Fibroblast of mammary gland (primary cell): ENCODE measurements at regions not wholly inside any gene's neighbourhood (a gene's known extent, or its start where the extent isn't known, plus 50 kb on each side); places are given as distances from the start of the nearest gene placed in this dataset.

ENCODE experiments used
- DNase-seq: peaks from one replicate; pipeline ENCODE4 v3.0.0-alpha.2; 2010; ENCODE audit warnings: low read depth
- H3K4me3 ChIP-seq: 2 replicates; pipeline ENCODE4 v1.5.1; 2011; ENCODE audit warnings: low read depth, mild to moderate bottlenecking, low read length, moderate library complexity; ENCODE audit not compliant: control insufficient read depth
- TF ChIP-seq, protein P1 (sequence below): conservative IDR thresholded peaks from 2 replicates; pipeline ENCODE4 v1.5.1; 2011; ENCODE audit warnings: low read depth, low read length, inconsistent platforms; ENCODE audit not compliant: control insufficient read depth, insufficient read depth

DNA sequence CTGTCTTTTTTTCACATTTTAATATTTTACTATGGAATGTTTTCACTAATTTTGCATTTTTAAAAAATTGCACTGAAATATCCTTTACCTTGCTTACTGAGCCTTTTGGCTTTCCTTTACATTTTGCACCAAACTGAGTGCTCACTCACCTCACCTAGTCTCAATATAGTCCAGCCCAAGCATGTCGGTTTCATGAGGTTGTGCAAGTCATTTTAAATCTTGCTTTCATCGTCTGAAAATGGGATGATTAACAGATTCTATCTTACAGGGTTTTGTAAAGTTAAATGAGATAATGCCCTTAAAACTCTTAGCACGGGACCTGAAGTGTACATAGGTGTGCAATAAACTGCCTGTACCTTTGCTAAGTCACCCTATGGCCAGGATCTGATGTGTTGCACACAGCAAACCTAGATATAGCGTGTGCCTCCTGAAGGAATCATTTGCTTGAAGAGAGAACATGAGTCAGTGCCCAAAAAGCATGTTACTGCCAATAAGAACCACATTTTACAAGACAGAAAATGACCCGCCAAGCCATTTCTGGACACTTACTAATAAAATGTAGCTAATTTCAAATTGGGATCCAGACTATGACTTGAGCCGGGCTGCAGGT lies 199.8 kb downstream of the JCAD start:
- TF ChIP-seq, protein P1, sequence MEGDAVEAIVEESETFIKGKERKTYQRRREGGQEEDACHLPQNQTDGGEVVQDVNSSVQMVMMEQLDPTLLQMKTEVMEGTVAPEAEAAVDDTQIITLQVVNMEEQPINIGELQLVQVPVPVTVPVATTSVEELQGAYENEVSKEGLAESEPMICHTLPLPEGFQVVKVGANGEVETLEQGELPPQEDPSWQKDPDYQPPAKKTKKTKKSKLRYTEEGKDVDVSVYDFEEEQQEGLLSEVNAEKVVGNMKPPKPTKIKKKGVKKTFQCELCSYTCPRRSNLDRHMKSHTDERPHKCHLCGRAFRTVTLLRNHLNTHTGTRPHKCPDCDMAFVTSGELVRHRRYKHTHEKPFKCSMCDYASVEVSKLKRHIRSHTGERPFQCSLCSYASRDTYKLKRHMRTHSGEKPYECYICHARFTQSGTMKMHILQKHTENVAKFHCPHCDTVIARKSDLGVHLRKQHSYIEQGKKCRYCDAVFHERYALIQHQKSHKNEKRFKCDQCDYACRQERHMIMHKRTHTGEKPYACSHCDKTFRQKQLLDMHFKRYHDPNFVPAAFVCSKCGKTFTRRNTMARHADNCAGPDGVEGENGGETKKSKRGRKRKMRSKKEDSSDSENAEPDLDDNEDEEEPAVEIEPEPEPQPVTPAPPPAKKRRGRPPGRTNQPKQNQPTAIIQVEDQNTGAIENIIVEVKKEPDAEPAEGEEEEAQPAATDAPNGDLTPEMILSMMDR, result no peak
- no peak overlapping the region for H3K4me3 ChIP-seq
- DNase-seq, result peak; percentile 72

DNA sequence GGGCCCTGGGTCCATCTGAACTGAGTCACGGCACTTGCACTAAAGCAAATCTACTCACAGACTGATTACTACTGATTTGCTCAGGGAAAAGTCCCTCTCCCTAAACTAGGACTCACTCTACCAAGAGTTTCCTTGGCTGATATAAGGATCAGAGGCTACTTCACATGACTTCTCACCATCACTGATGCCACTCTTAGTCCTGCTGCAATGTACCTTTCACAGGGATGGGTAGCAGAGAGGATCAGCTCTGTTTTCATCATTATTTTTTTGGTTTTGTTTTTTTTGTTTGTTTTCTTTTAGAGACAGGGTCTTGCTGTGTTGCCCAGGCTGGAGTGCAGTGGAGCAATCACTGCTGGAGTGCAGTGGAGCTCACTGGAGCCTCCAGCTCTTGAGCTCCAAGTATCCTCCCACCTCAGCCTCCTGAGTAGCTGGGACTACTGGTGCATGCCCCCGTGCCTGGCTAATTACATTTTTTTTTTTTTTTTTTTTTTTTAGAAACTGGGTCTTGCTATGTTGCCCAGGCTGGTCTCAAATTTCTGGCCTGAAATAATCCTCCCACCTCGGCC lies 200.6 kb downstream of the JCAD start:
- H3K4me3 ChIP-seq, result no peak overlapping the region
- TF ChIP-seq, protein P1, result no peak

DNA sequence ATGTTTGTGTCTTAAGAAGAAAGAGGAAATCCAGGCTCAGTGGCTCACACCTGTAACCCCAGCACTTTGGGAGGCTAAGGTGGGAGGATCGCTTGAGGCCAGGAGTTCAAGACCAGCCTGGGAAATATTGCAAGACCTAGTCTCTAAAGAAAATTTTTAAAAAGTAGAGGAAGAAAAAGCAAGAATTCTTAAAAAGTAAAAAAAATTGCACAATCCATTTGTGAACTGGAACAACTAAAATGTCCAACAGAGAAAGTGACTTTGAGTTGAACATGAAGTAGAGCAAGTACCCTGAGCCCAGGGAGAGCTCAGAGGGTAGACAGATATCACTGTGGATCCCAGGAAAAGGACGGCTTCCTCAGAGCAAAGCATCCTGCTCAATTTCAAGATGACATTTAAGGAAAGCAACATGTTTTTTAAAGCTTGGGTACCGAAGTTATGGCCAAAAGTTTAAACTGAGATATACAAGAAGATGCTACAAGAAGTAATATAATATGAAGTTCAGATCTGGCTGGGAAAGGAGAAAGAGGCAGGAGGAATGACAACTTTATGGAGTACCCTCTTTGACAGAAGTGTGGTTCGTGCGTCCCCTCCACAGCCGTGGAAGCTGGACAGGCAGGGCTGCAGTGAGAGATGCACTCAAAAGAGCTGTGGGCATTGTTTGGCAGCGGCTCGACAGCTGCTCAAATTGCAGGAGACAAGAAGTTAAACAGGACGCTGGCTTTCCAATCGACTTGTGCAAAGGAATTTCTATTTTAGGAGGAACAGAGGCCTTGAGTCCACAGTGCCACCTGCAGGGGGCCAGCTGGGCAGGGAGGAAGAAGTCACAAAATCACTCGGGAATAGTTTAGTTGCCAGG lies 201.3 kb downstream of the JCAD start:
- no peak overlapping the region for H3K4me3 ChIP-seq
- TF ChIP-seq, protein P1, result peak; percentile 61
- DNase-seq, result peak; percentile 72

More for the DNA sequence above, 200.6 kb downstream of the JCAD start:
- DNase-seq, result no peak

DNA sequence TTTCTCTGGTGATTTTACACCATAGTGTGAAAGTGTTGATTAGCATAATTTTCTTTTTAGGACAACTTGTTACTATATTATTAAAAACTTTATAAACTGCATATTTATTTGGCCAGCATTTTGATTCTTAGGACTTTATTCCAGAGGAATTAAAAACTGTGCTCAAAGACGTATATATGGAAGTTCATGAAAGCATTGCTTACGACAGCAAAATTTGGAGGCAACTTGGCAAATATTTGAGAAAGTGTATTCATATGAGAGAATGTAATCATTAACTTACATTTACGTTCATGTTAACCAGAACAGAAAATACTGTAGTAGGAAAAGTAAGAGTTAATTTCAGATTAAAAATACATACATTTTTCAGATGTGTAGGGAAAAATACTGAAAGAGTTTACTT lies 203.1 kb downstream of the JCAD start:
- TF ChIP-seq, protein P1, result no peak
- H3K4me3 ChIP-seq, result no peak overlapping the region
- DNase-seq, result no peak

DNA sequence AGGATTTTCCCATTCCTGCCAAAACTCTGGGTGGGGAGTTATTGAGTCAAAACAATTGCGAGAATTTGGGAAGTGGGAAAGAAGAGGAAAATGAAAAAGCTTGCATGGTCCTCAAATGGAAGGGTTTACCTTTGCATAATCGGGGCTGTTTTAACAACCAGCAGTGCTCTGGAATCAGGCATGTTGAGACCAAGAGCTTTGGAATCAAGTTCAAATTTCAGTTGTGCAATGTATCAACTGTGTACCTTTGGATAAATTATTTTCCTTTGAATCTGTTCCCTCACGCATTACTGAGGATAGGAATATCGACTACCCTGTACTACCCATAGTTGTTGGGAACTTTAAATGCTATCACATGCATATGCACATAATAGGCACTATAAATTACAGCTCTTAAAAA lies 205.5 kb downstream of the JCAD start:
- DNase-seq, result no peak
- H3K4me3 ChIP-seq, result no peak overlapping the region
- TF ChIP-seq, protein P1, result no peak

DNA sequence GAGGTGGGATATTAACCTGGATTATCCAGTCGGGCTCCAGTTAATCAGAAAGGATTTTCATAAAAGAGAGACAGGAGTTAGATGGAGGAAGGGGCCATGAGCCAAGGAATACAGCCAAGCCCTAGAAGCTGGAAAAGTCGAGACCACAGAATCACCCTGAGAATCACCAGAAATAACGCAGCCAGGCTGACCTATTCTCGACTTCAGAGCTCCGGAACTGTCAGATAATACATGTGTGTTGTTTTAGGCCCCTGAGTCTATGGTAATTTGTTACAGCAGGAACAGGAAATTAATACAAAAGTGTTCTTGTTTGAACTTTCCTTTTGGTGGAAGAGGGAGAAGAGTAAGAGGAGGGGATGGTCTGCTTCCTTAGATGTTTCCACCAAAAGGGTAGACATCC lies 208.1 kb downstream of the JCAD start:
- H3K4me3 ChIP-seq, result no peak overlapping the region
- DNase-seq, result no peak
- TF ChIP-seq, protein P1, result no peak
